Uterus (tissue), 3 donors: ENCODE measurements at regions not wholly inside any gene's neighbourhood (a gene's known extent, or its start where the extent isn't known, plus 50 kb on each side); places are given as distances from the start of the nearest gene placed in this dataset.
"Not testable (repeated sequence)": the region's sequence is repeated elsewhere in the genome, so short reads cannot be mapped to it uniquely, and the experiment has no call there.

Experiments used
- DNase-seq, 2 donors: peaks; one replicate each; pipeline ENCODE4 v3.0.0-alpha.2; 2019 to 2020
- H3K27ac ChIP-seq, 2 donors: fragments of 200-600 bp; sonication (generic); 1 replicate in 1 of 2; 2 replicates in 1 of 2; pipeline ENCODE4 v1.5.1; 2016 to 2018
- H3K27me3 ChIP-seq, 2 donors: fragments of 200-600 bp; sonication (generic); one replicate each; pipeline ENCODE4 v1.5.1; 2018 to 2019; ENCODE audit warnings: control low read depth in 1 of 2
- H3K36me3 ChIP-seq, 2 donors: fragments of 200-600 bp; sonication (generic); one replicate each; pipeline ENCODE4 v1.5.1; 2019; ENCODE audit warnings: control low read depth in 1 of 2
- H3K4me1 ChIP-seq, 2 donors: fragments of 200-600 bp; sonication (generic); one replicate each; pipeline ENCODE4 v1.5.1; 2018 to 2019; ENCODE audit warnings: control low read depth in 1 of 2
- H3K4me3 ChIP-seq, 2 donors: fragments of 200-600 bp; sonication (generic); 1 replicate in 1 of 2; 2 replicates in 1 of 2; pipeline ENCODE4 v1.5.1; 2018 to 2019; ENCODE audit warnings: mild to moderate bottlenecking in 1 of 2
- H3K9me3 ChIP-seq, 2 donors: fragments of 200-600 bp; sonication (generic); one replicate each; pipeline ENCODE4 v1.5.1; 2019; ENCODE audit warnings: control low read depth in 1 of 2
- POLR2A ChIP-seq, 2 donors: fragments of 450-650 bp; IDR thresholded peaks; one replicate each; pipeline ENCODE4 v1.6.1; 2016; ENCODE audit warnings: antibody characterized with exemption in 2 of 2, mild to moderate bottlenecking in 1 of 2, moderate library complexity in 1 of 2
- intact Hi-C: fragments of 100-400 bp; cut with DNase I; formaldehyde crosslinking; loops from one replicate; pipeline ENCODE4 v1.15.1; 2023; ENCODE audit warnings: low total_unique reads
- TF ChIP-seq, protein P1 (sequence below), 4 experiments: fragments of 200-600 bp in 2 of 4; fragments of 450-650 bp in 2 of 4; sonication (generic) in 2 of 4; IDR thresholded peaks; one replicate each; pipeline ENCODE4 v1.5.1; 2016 to 2019; ENCODE audit warnings: antibody characterized with exemption in 4 of 4, mild to moderate bottlenecking in 2 of 4, moderate library complexity in 1 of 4
- donor health status: DM: yes; HTN: yes; CAD: no.

GRCh38 chrX:10988653-10989052 is 122.5 kb upstream of the HCCS start:
- no peak overlapping the region for H3K4me3 ChIP-seq
- no peaks in the 10 kb centered on the region for H3K4me1 ChIP-seq
- intact Hi-C loops: no loop called here
- H3K27me3 ChIP-seq: no peaks in the 10 kb centered on the region
- H3K9me3 ChIP-seq: no peaks in the 10 kb centered on the region
- no peak overlapping the region for H3K27ac ChIP-seq
- no peak for DNase-seq
- TF ChIP-seq, protein P1, sequence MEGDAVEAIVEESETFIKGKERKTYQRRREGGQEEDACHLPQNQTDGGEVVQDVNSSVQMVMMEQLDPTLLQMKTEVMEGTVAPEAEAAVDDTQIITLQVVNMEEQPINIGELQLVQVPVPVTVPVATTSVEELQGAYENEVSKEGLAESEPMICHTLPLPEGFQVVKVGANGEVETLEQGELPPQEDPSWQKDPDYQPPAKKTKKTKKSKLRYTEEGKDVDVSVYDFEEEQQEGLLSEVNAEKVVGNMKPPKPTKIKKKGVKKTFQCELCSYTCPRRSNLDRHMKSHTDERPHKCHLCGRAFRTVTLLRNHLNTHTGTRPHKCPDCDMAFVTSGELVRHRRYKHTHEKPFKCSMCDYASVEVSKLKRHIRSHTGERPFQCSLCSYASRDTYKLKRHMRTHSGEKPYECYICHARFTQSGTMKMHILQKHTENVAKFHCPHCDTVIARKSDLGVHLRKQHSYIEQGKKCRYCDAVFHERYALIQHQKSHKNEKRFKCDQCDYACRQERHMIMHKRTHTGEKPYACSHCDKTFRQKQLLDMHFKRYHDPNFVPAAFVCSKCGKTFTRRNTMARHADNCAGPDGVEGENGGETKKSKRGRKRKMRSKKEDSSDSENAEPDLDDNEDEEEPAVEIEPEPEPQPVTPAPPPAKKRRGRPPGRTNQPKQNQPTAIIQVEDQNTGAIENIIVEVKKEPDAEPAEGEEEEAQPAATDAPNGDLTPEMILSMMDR (IDR thresholded peaks at IDR 0.05): no peak
- no peak for TF ChIP-seq POLR2A (IDR thresholded peaks at IDR 0.05)
- no peaks in the 10 kb centered on the region for H3K36me3 ChIP-seq

- Histone ChIP-seq H3K9me3 (no peaks in the 10 kb centered on the region), H3K4me1 (no peaks in the 10 kb centered on the region), H3K27ac (no peak overlapping the region), H3K36me3 (no peaks in the 10 kb centered on the region), H3K27me3 (no peaks in the 10 kb centered on the region), H3K4me3 (no peak overlapping the region)
- no peak for DNase-seq
- intact Hi-C loops: no loop called here
- TF ChIP-seq, protein P1 (IDR thresholded peaks at IDR 0.05): no peak
- no peak for TF ChIP-seq POLR2A (IDR thresholded peaks at IDR 0.05)
Measured at GRCh38 chrX:10989386-10989785, 121.7 kb upstream of the HCCS start.

DNA sequence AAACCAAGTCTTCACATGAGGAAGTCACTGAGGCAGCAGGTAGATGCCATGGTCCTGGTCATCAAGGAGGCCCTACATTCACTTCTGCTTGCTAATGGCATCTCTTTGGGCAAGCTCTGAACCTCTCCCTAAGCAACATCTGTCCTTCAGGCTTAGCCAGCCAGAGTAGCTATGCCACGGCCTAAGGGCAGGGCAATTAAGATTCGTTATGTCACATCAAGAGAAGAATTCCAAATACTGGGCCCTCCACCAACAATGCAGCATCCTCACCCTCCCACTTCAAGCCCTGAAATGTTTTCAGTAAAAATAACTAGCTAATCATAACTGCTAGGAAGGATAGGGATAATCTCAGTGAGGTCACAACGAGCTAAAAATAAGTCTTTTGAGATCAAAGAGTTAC is 120.7 kb upstream of the HCCS start:
- Histone ChIP-seq H3K9me3 (no peaks in the 10 kb centered on the region), H3K36me3 (no peaks in the 10 kb centered on the region), H3K4me1 (no peaks in the 10 kb centered on the region), H3K27ac (no peak overlapping the region), H3K4me3 (no peak overlapping the region), H3K27me3 (no peaks in the 10 kb centered on the region)
- intact Hi-C loops: no loop called here
- no peak for DNase-seq
- TF ChIP-seq POLR2A (IDR thresholded peaks at IDR 0.05): no peak
- TF ChIP-seq, protein P1 (IDR thresholded peaks at IDR 0.05): no peak

GRCh38 chrX:10990976-10991375 is 120.2 kb upstream of the HCCS start:
- H3K4me1 ChIP-seq: no peaks in the 10 kb centered on the region
- intact Hi-C loops: no loop called here
- H3K27me3 ChIP-seq: no peaks in the 10 kb centered on the region
- TF ChIP-seq, protein P1 (IDR thresholded peaks at IDR 0.05): no peak
- TF ChIP-seq POLR2A (IDR thresholded peaks at IDR 0.05): no peak
- no peaks in the 10 kb centered on the region for H3K36me3 ChIP-seq
- no peaks in the 10 kb centered on the region for H3K9me3 ChIP-seq
- no peak for DNase-seq
- no peak overlapping the region for H3K4me3 ChIP-seq
- H3K27ac ChIP-seq: no peak overlapping the region

- Histone ChIP-seq H3K9me3 (no peaks in the 10 kb centered on the region), H3K27ac (no peak overlapping the region), H3K4me1 (no peaks in the 10 kb centered on the region), H3K4me3 (no peak overlapping the region), H3K27me3 (no peaks in the 10 kb centered on the region), H3K36me3 (no peaks in the 10 kb centered on the region)
- no peak for DNase-seq
- intact Hi-C loops: no loop called here
- TF ChIP-seq POLR2A (IDR thresholded peaks at IDR 0.05): no peak
- TF ChIP-seq, protein P1 (IDR thresholded peaks at IDR 0.05): no peak
Measured at GRCh38 chrX:10992110-10992509, 119.0 kb upstream of the HCCS start.

DNA sequence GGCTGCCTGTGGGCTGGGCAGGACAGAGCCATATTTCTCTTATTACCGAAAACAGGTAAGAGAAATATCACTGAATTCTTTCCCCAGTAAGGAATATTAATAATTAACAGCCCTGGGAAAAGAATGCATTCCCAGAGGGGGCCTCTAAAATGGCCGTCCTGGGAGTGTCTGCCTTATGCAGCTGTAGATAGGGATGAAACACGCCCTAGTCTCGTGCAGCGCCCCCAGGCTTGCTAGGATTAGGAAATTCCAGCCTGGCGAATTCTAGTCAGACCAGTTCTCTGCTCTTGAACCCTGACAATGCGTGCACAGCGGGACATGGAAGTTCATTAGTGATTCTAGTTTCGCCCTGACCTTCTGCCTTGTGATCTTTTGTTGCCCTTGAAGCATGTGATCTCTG is 104.1 kb upstream of the HCCS start:
- not testable (repeated sequence) for H3K4me1 ChIP-seq, H3K27me3 ChIP-seq

More for the DNA sequence above, 104.1 kb upstream of the HCCS start:
- H3K36me3 ChIP-seq, H3K27ac ChIP-seq, intact Hi-C loops, H3K4me3 ChIP-seq, H3K9me3 ChIP-seq, DNase-seq: not testable (repeated sequence)
